ENCODE measurements at regions not wholly inside any gene's neighbourhood (a gene's known extent, or its start where the extent isn't known, plus 50 kb on each side); places are given as distances from the start of the nearest gene placed in this dataset.

DNA sequence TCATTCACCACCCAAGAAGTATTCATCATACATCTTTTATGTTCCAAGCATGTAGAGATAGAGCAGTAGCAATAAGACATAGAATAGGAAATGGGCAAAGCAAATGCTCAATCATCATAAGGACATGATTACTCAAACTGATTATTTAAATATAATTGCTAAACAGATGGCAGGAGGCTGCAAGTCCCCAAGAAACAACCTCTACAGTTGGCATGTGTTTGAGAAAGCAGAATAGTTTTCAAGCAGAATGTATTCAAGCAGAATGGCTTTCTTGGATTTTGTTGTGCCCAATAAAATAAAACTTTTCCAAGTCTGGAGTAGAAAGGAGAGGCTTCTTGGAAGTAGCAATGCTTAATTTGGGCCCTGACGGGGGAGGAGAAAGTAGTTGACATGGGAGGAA, 86.5 kb upstream of the SYN3 start:
- TF ChIP-seq, protein P1, sequence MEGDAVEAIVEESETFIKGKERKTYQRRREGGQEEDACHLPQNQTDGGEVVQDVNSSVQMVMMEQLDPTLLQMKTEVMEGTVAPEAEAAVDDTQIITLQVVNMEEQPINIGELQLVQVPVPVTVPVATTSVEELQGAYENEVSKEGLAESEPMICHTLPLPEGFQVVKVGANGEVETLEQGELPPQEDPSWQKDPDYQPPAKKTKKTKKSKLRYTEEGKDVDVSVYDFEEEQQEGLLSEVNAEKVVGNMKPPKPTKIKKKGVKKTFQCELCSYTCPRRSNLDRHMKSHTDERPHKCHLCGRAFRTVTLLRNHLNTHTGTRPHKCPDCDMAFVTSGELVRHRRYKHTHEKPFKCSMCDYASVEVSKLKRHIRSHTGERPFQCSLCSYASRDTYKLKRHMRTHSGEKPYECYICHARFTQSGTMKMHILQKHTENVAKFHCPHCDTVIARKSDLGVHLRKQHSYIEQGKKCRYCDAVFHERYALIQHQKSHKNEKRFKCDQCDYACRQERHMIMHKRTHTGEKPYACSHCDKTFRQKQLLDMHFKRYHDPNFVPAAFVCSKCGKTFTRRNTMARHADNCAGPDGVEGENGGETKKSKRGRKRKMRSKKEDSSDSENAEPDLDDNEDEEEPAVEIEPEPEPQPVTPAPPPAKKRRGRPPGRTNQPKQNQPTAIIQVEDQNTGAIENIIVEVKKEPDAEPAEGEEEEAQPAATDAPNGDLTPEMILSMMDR (IDR thresholded peaks at IDR 0.05) = no peak
- no peak for TF ChIP-seq POLR2A (IDR thresholded peaks at IDR 0.05)

Data from vagina (tissue), 2 donors.